Loucy (cell line): ENCODE measurements at regions not wholly inside any gene's neighbourhood (a gene's known extent, or its start where the extent isn't known, plus 50 kb on each side); places are given as distances from the start of the nearest gene placed in this dataset.
"Not testable (repeated sequence)": the region's sequence is repeated elsewhere in the genome, so short reads cannot be mapped to it uniquely, and the experiment has no call there.

Experiments
- H2AFZ ChIP-seq: fragments of 200-600 bp; sonication (generic); 2 replicates; pipeline ENCODE4 v1.6.0; 2016; ENCODE audit warnings: antibody characterized with exemption, mild to moderate bottlenecking, low read length, moderate library complexity
- H3F3A ChIP-seq: fragments of 200-600 bp; 2 replicates; pipeline ENCODE4 v1.6.0; 2016; ENCODE audit warnings: antibody characterized with exemption, low read depth, mild to moderate bottlenecking
- H3K27me3 ChIP-seq: fragments of 200-600 bp; sonication (generic); 2 replicates; pipeline ENCODE4 v1.6.1; 2014; ENCODE audit warnings: low read length, mild to moderate bottlenecking; ENCODE audit not compliant: insufficient read depth, poor library complexity, severe bottlenecking
- H3K36me3 ChIP-seq: fragments of 200-600 bp; sonication (generic); 2 replicates; pipeline ENCODE4 v1.6.1; 2016; ENCODE audit warnings: low read length; ENCODE audit not compliant: insufficient read depth
- H3K4me1 ChIP-seq: fragments of 200-600 bp; sonication (generic); 2 replicates; pipeline ENCODE4 v1.5.1; 2014; ENCODE audit warnings: low read length, mild to moderate bottlenecking; ENCODE audit not compliant: insufficient read depth, poor library complexity, severe bottlenecking
- H3K4me2 ChIP-seq: fragments of 200-600 bp; sonication (generic); 2 replicates; pipeline ENCODE4 v1.6.0; 2014; ENCODE audit warnings: antibody characterized with exemption, low read length, low read depth, mild to moderate bottlenecking; ENCODE audit not compliant: poor library complexity, severe bottlenecking
- H3K4me3 ChIP-seq: fragments of 200-600 bp; sonication (generic); 2 replicates; pipeline ENCODE4 v1.5.1; 2014; ENCODE audit warnings: low read length, mild to moderate bottlenecking, mixed read lengths; ENCODE audit not compliant: poor library complexity, severe bottlenecking
- H3K79me2 ChIP-seq: fragments of 200-600 bp; sonication (generic); 2 replicates; pipeline ENCODE4 v1.6.1; 2014; ENCODE audit warnings: low read length; ENCODE audit not compliant: insufficient read depth
- H3K9ac ChIP-seq: fragments of 200-600 bp; sonication (generic); 2 replicates; pipeline ENCODE4 v1.6.0; 2014; ENCODE audit warnings: mild to moderate bottlenecking, low read depth, low read length, moderate library complexity; ENCODE audit not compliant: poor library complexity, severe bottlenecking
- H3K9me2 ChIP-seq: fragments of 200-600 bp; sonication (generic); replicated peaks from 2 replicates; pipeline ENCODE4 v1.6.1; 2016; ENCODE audit warnings: low read depth, low read length, mixed read lengths
- H3K9me3 ChIP-seq: fragments of 200-600 bp; sonication (generic); 2 replicates; pipeline ENCODE4 v1.6.1; 2014; ENCODE audit warnings: mild to moderate bottlenecking, antibody characterized with exemption, low read length, low read depth; ENCODE audit not compliant: insufficient read depth
- H4K20me1 ChIP-seq: fragments of 200-600 bp; sonication (generic); 2 replicates; pipeline ENCODE4 v1.6.0; 2014; ENCODE audit warnings: antibody characterized with exemption, low read length, mild to moderate bottlenecking; ENCODE audit not compliant: insufficient read depth, poor library complexity, severe bottlenecking
- CTCF ChIP-seq: fragments of 200-600 bp; sonication (generic); conservative IDR thresholded peaks from 2 replicates; pipeline ENCODE4 v1.5.1; 2014; ENCODE audit warnings: mild to moderate bottlenecking, antibody characterized with exemption, low read length
- EZH2phosphoT487 ChIP-seq: fragments of 200-600 bp; IDR thresholded peaks from 2 replicates; pipeline ENCODE4 v1.6.1; 2018; ENCODE audit warnings: antibody characterized with exemption, mild to moderate bottlenecking, moderate library complexity, borderline replicate concordance

- Histone ChIP-seq H3K9me2 (no peaks in the 10 kb centered on the region), H3K27me3 (no peaks in the 10 kb centered on the region), H3F3A (no peaks in the 10 kb centered on the region), H4K20me1 (no peaks in the 10 kb centered on the region), H3K36me3 (no peaks in the 10 kb centered on the region), H3K9ac (no peak overlapping the region), H3K4me1 (peaks cover 3% of the 10 kb centered on the region), H3K4me3 (no peak overlapping the region), H2AFZ (no peak overlapping the region), H3K9me3 (no peaks in the 10 kb centered on the region), H3K79me2 (no peaks in the 10 kb centered on the region), H3K4me2 (no peak overlapping the region)
- no peak for TF ChIP-seq CTCF
- TF ChIP-seq EZH2phosphoT487: no peak
These were observed 591.8 kb upstream of the CPEB2 start for GRCh38 chr4:14410516-14410915.

GRCh38 chr4:14415146-14415545, 587.1 kb upstream of the CPEB2 start:
- no peaks in the 10 kb centered on the region for H3K9me3 ChIP-seq
- no peak overlapping the region for H3K4me2 ChIP-seq
- no peaks in the 10 kb centered on the region for H3K79me2 ChIP-seq
- no peaks in the 10 kb centered on the region for H3F3A ChIP-seq
- H2AFZ ChIP-seq: no peak overlapping the region
- H3K9me2 ChIP-seq: no peaks in the 10 kb centered on the region
- no peaks in the 10 kb centered on the region for H4K20me1 ChIP-seq
- no peak for TF ChIP-seq CTCF
- H3K27me3 ChIP-seq: no peaks in the 10 kb centered on the region
- H3K4me3 ChIP-seq: no peak overlapping the region
- no peak overlapping the region for H3K9ac ChIP-seq
- no peaks in the 10 kb centered on the region for H3K4me1 ChIP-seq
- H3K36me3 ChIP-seq: no peaks in the 10 kb centered on the region

GRCh38 chr4:14419516-14419915, 582.8 kb upstream of the CPEB2 start:
- no peaks in the 10 kb centered on the region for H3K9me2 ChIP-seq
- no peaks in the 10 kb centered on the region for H4K20me1 ChIP-seq
- no peak overlapping the region for H3K4me3 ChIP-seq
- no peak overlapping the region for H3K9ac ChIP-seq
- H3F3A ChIP-seq: no peaks in the 10 kb centered on the region
- H3K9me3 ChIP-seq: no peaks in the 10 kb centered on the region
- no peaks in the 10 kb centered on the region for H3K27me3 ChIP-seq
- H3K4me1 ChIP-seq: no peaks in the 10 kb centered on the region
- H3K4me2 ChIP-seq: no peak overlapping the region
- no peaks in the 10 kb centered on the region for H3K36me3 ChIP-seq
- no peak overlapping the region for H2AFZ ChIP-seq
- no peaks in the 10 kb centered on the region for H3K79me2 ChIP-seq
- TF ChIP-seq EZH2phosphoT487 (no peak), CTCF (no peak)

- not testable (repeated sequence) for H3K9me3 ChIP-seq, H2AFZ ChIP-seq, H3K79me2 ChIP-seq, H3K9me2 ChIP-seq, H3K4me1 ChIP-seq, H3K27me3 ChIP-seq, H4K20me1 ChIP-seq, H3K4me3 ChIP-seq, H3K4me2 ChIP-seq, H3F3A ChIP-seq, H3K36me3 ChIP-seq, H3K9ac ChIP-seq
These were observed 576.0 kb upstream of the CPEB2 start for GRCh38 chr4:14426297-14426696.
